Mammary epithelial cell (primary cell): ENCODE measurements at regions not wholly inside any gene's neighbourhood (a gene's known extent, or its start where the extent isn't known, plus 50 kb on each side); places are given as distances from the start of the nearest gene placed in this dataset.

ENCODE experiments used
- CTCF ChIP-seq, 2 donors: IDR thresholded peaks in 1 of 2; conservative IDR thresholded peaks in 1 of 2; 2 replicates each; pipeline ENCODE4 v1.5.1; 2011 to 2012; ENCODE audit warnings: inconsistent platforms in 2 of 2, low read length in 2 of 2, mild to moderate bottlenecking in 2 of 2, control low read depth in 1 of 2, low read depth in 1 of 2; ENCODE audit not compliant: insufficient read depth in 1 of 2; ENCODE audit errors: extremely low read depth in 1 of 2
- EZH2 ChIP-seq: IDR thresholded peaks from 2 replicates; pipeline ENCODE4 v1.6.1; 2012; ENCODE audit warnings: low read length, inconsistent platforms, borderline replicate concordance

DNA sequence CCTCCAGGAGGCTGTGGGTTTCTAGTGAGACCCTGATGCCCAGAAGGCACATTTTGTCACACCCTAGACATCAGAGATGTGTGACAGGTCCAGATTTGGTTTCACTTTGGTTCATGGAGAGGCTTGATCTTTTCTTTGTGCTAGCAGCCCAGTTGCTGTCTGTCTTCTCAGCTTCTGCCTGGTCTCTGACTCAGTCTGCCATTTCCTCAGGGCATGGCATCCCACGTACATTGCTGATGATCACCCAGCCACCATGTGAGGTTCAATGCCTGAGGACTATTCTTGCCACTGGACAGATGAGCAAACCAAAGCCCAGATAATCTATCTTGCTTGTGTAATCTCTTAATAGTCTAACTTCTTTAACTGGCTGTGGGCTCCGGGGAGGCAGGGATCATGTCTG lies 144.9 kb upstream of the MRPS22 start:
- no peak for TF ChIP-seq EZH2
- TF ChIP-seq CTCF (conservative IDR thresholded peaks at IDR 0.05 in 1 of 2, IDR thresholded peaks at IDR 0.05 in 1 of 2; ENCODE audit: extremely low read depth in 1 of 2, insufficient read depth in 1 of 2, low read depth in 1 of 2, low read length in 2 of 2), result no peak
